ENCODE measurements at regions not wholly inside any gene's neighbourhood (a gene's known extent, or its start where the extent isn't known, plus 50 kb on each side); places are given as distances from the start of the nearest gene placed in this dataset.

DNA sequence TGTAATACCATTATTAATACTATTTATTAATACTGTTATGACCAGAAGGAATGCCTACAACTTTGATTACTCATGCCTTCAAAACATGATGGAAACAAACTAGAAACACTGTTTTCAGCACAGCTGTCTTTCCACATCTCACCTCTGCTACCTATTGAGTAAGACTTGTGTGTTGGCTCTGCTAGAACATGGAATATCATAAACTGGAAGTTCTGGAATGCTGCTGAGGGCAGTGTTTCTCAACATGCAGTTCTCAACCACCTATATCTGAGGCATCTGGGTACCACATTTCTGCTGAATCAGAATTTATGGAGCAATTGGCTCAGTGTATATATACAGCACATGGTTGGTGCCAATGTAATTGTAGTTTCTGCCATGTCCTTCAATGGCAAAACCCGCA is 392.1 kb downstream of the TUSC7 start:
- TF ChIP-seq POLR2AphosphoS5 (IDR thresholded peaks at IDR 0.05; ENCODE audit: low read depth, low read length) (no peak), SIN3A (IDR thresholded peaks at IDR 0.05; ENCODE audit: borderline replicate concordance, insufficient read depth, low read length) (no peak), TAF1 (IDR thresholded peaks at IDR 0.05; ENCODE audit: borderline replicate concordance, insufficient read depth, low read length) (no peak)
- TF ChIP-seq, protein P1, sequence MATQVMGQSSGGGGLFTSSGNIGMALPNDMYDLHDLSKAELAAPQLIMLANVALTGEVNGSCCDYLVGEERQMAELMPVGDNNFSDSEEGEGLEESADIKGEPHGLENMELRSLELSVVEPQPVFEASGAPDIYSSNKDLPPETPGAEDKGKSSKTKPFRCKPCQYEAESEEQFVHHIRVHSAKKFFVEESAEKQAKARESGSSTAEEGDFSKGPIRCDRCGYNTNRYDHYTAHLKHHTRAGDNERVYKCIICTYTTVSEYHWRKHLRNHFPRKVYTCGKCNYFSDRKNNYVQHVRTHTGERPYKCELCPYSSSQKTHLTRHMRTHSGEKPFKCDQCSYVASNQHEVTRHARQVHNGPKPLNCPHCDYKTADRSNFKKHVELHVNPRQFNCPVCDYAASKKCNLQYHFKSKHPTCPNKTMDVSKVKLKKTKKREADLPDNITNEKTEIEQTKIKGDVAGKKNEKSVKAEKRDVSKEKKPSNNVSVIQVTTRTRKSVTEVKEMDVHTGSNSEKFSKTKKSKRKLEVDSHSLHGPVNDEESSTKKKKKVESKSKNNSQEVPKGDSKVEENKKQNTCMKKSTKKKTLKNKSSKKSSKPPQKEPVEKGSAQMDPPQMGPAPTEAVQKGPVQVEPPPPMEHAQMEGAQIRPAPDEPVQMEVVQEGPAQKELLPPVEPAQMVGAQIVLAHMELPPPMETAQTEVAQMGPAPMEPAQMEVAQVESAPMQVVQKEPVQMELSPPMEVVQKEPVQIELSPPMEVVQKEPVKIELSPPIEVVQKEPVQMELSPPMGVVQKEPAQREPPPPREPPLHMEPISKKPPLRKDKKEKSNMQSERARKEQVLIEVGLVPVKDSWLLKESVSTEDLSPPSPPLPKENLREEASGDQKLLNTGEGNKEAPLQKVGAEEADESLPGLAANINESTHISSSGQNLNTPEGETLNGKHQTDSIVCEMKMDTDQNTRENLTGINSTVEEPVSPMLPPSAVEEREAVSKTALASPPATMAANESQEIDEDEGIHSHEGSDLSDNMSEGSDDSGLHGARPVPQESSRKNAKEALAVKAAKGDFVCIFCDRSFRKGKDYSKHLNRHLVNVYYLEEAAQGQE (IDR thresholded peaks at IDR 0.05; ENCODE audit: insufficient read depth in 1 of 2, low read depth in 2 of 2, low read length in 2 of 2) = no peak

Measured in PFSK-1 (cell line).